GM18868 (cell line): ENCODE measurements at regions not wholly inside any gene's neighbourhood (a gene's known extent, or its start where the extent isn't known, plus 50 kb on each side); places are given as distances from the start of the nearest gene placed in this dataset.

ENCODE experiments used
- ATAC-seq: cut with Tn5 transposase; IDR thresholded peaks from one replicate; pipeline ENCODE4 v1.9.1; 2021; ENCODE audit warnings: mild to moderate bottlenecking, moderate library complexity; ENCODE audit not compliant: unreplicated experiment

DNA sequence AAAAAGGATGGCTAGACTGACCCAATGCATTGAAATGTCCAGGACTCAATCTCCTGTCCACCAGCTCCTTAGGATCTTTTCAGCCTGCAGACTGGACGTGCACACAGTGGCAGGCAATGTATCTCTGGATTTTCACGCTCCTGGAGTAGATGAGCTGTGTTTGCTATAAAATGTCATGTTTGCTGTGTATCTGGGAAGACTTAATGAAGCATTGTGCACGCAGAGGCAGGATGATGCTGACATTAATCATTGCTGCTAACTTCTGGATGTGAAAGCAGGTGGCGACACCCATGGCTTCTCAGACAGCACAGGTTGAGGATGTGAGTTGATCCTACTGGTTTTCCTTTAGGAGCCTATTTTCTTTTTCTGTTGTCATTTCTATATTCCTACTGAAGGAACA lies 133.1 kb upstream of the PCSK2 start:
- no peak for ATAC-seq

GRCh38 chr20:17097603-17098002 lies 129.2 kb upstream of the PCSK2 start:
- no peak for ATAC-seq

GRCh38 chr20:17100506-17100905 lies 126.3 kb upstream of the PCSK2 start:
- no peak for ATAC-seq

DNA sequence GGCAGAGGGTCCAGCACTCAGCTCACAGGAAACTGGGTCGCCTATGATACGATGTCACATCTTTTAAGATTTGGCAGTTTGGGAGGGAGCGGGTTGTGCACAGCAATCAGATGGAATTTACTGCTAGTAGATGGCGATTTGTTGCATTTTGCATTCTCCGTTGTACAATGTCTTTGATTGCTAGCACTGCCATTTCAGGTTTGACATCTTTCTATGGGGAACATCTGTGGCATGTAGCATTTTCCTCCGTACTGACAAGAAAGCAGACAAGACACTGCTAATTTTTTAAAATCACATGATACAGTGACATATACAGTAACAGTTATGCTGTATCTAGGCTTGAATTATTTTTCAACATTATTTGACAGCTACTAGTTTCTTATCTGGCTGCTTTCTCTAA lies 119.7 kb upstream of the PCSK2 start:
- no peak for ATAC-seq

- ATAC-seq: no peak
Measured at GRCh38 chr20:17108896-17109295, 117.9 kb upstream of the PCSK2 start.

- no peak for ATAC-seq
Measured at GRCh38 chr20:17109307-17109706, 117.5 kb upstream of the PCSK2 start.

DNA sequence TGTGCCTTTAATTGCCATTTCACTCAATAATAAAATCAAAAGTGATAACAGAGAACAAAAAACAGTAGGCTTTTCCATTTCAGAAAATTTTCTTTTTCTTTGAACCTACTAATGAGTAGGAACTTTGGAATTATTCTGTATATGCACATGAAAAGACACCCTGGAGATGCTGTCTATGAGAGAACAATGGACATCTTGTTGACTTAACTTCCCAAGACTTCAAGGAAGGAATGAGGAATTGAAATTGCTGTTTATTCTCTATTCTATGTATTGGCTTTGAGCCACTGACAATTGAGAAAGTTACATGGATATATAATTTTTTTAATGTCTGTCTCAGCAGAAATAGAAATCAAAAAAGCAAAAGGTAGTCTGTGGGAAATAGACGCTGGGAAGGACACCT lies 98.6 kb upstream of the PCSK2 start:
- no peak for ATAC-seq

GRCh38 chr20:17129089-17129488 lies 97.8 kb upstream of the PCSK2 start:
- no peak for ATAC-seq

DNA sequence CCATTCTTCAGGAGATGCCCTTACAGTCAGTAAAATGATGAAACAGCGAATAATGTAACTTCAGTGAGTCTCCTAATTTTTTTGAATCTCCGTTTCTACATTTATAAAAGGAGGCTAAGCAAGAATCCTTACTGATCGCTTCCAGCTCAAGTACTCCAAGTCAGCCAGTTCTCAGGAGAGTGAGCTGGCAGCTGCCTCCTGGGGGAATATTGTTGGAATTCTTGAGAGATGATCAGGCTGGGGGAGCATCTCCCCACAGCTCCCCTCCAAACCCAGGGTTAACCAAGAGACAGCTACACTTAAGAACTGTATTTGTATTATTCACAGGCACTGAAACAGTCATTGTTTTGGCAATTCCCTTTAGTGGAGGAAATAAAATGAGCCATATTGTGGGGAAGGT lies 89.1 kb upstream of the PCSK2 start:
- no peak for ATAC-seq

- ATAC-seq: no peak
Measured at GRCh38 chr20:17138237-17138636, 88.6 kb upstream of the PCSK2 start.

- no peak for ATAC-seq
Measured at GRCh38 chr20:17140894-17141293, 85.9 kb upstream of the PCSK2 start.

DNA sequence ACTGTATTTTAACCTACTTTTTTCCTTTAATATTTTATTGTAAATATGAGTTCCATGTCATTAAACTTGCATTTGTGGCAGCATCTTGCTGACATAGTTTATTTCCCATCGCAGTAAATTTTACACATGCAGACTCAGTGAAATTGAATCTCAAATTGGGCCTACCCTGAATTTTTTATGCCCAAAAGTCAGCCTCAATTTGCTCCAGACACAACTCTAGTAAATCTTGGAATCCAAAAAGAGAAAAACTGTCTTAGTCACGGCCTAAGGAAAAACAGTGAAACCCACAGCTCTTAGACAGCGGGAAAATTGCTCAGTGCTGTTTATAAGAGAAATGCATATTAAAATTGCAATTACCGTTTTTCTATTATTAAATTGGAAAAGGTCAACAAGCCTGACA lies 85.3 kb upstream of the PCSK2 start:
- ATAC-seq: no peak

DNA sequence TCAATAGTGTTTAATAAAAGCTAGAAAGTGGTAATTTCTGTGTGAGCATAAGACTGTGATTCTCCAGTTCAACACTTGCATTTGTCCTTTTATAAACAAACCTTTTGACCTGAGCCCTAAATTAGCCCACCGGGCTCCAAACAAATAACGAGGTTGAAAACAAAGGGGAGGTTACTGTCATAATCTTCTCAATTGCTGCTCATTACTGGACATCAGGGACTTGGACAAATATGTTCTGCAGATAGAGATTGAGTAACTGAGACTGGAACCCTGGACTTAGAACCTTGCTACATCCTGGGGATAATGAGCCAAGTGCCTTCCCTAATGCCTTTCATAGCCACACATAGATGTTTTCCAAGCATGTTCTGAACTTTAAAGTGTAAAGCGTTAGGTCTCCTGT lies 84.2 kb upstream of the PCSK2 start:
- no peak for ATAC-seq

GRCh38 chr20:17150858-17151257 lies 76.0 kb upstream of the PCSK2 start:
- no peak for ATAC-seq

DNA sequence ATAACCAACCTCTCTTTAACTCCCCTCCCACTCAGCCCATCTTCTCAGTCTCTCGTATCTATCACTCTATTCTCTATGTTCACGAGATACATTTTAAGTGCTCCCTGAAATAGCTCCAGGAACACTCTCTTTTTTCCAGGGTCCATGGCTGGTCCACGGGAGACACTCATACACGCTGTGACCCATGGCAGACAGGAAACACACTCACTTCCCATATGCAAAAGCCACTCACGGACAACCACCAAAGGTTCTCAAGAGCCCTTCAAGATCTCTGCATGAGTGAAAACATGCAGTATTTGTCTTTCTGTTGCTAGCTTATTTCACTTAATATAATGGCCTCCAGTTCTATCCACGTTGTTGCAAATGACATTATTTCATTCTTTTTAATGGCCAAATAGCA lies 71.4 kb upstream of the PCSK2 start:
- no peak for ATAC-seq

GRCh38 chr20:17158701-17159100 lies 68.1 kb upstream of the PCSK2 start:
- no peak for ATAC-seq

GRCh38 chr20:17161673-17162481 lies 65.0 kb upstream of the PCSK2 start:
- ATAC-seq: no peak

DNA sequence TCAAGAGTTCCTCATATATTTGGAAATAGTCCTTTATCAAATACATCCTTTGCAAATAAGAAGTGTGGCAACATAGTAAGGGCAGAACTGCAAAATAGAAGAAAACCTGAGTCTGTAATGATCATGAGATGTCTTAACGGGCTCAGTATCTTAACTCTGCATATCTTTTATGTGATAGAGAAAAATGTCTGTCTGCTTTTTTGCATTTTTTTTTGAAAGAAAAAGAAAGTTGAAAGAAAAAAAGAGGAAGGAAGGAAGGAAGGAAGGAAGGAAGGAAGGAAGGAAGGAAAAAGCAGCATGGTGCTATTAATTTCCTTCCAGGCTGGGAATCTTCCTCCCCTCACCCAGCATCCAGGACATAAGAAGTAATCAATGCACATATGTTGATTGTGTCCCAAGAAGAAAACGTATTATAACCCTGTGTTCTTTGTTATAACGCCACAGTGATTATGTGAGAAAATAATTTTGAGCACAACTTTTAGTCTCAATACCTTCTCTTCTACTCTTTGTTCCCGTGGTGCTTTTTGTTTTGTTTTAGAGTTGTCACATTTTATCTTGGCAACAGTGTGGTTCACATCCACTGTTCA lies 58.7 kb upstream of the PCSK2 start:
- ATAC-seq: no peak

- ATAC-seq: no peak
Measured at GRCh38 chr20:17169585-17170136, 57.2 kb upstream of the PCSK2 start.

- no peak for ATAC-seq
Measured at GRCh38 chr20:17171746-17172280, 55.0 kb upstream of the PCSK2 start.

DNA sequence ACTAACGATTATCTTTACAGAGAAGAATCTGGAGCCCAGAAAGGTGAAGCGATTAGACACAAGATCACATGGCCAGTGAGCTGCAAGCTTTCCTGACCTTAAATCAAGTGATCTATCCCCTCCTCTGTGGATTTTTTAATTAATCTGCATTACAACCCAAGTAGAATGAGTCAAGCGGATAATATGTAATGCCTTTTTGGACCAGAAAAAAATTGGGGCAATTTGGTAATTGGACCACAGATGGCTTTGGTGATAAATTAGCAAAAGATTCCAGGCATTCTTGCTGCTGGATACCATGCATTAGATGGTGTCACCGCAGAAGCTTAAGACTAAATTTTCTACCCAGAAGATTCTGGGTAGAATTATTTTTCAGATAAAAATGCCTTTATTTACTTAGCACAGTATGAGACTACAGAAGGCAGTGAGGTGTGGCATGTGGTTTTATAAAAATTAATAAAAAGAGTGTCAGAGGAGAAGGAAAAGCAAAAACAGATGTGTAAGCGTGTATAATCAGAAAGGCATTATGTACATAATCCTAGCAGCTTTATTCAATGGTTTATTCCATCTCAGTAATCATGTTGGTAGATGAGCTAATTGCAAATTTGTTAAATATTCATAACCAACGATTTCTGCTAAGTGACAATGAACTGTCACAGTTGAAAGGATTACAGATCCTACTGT lies 53.9 kb upstream of the PCSK2 start:
- ATAC-seq: no peak
